ENCODE measurements at regions not wholly inside any gene's neighbourhood (a gene's known extent, or its start where the extent isn't known, plus 50 kb on each side); places are given as distances from the start of the nearest gene placed in this dataset.

DNA sequence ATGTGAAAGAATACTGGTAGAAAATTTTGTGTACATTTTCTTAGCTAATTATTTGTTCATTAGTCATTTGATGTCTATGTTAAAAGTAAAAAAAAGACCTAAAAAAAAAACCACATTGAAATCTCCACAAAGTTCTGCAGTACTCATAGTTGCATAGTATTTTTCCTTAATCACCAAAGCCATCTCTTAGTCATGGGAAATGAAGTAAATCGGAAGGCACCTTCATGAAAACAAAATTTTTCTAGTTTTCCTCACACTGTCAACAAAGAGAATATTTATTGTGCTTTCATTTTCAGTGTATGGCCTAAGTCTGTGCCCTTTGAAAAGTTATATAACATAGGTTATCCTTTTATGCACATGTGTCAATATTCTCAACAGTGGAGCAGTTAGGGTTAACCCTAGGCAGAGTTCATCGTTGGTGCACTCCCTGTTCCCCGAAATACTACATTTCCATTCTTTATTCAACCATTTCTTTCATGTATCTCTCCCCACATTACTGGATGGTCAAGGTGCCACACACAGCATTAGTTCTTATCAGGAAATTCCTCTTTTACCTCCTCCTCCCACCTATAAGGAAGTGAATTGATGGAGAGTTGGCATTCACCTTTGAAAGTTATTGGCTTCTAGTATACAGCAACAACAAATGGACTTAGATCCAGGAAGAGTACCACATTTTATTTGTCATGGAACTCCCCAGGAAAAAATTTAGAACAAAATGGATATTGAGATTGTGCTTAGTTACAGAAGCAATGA, 93.1 kb downstream of the NUDT12 start:
- H3K27me3 ChIP-seq (replicated peaks): no peaks in the 10 kb centered on the region
- TF ChIP-seq, protein P1, sequence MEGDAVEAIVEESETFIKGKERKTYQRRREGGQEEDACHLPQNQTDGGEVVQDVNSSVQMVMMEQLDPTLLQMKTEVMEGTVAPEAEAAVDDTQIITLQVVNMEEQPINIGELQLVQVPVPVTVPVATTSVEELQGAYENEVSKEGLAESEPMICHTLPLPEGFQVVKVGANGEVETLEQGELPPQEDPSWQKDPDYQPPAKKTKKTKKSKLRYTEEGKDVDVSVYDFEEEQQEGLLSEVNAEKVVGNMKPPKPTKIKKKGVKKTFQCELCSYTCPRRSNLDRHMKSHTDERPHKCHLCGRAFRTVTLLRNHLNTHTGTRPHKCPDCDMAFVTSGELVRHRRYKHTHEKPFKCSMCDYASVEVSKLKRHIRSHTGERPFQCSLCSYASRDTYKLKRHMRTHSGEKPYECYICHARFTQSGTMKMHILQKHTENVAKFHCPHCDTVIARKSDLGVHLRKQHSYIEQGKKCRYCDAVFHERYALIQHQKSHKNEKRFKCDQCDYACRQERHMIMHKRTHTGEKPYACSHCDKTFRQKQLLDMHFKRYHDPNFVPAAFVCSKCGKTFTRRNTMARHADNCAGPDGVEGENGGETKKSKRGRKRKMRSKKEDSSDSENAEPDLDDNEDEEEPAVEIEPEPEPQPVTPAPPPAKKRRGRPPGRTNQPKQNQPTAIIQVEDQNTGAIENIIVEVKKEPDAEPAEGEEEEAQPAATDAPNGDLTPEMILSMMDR (IDR thresholded peaks at IDR 0.05; ENCODE audit: low read depth, low read length, missing control alignments): no peak
- no peak overlapping the region for H3K4me3 ChIP-seq (ENCODE audit: low read depth, low read length)
- in situ Hi-C loops (cut with HindIII; ENCODE audit: low pct_ligation_motif_present, low sequenced_read_pairs): no loop called here
- peak overlapping the region; percentile 28 for H3K27ac ChIP-seq
- DNase-seq: no peak
- H3K36me3 ChIP-seq (replicated peaks): no peaks in the 10 kb centered on the region

DNA sequence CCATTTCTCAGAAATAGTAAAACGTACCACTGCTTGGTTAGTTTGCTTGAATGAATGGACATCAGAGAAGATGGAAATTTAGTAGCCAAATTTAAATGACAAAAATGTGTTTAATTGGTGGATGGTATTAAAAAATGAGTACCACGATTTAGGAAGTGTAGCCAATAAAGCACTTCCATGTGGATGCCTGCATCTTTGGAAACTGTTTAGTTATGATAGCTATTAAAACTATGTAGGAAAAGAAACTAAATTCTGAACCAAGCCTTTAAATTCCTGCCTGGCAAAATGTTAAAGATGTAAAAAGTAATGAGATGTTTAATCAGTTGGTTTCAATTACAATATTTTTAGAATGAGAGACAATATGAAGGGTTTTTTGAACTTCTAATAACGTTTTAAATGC, 94.8 kb downstream of the NUDT12 start:
- Histone ChIP-seq H3K36me3 (replicated peaks) (no peaks in the 10 kb centered on the region), H3K27ac (no peak overlapping the region), H3K4me3 (ENCODE audit: low read depth, low read length) (no peak overlapping the region), H3K27me3 (replicated peaks) (no peaks in the 10 kb centered on the region)
- TF ChIP-seq, protein P1 (IDR thresholded peaks at IDR 0.05; ENCODE audit: low read depth, low read length, missing control alignments): no peak
- in situ Hi-C loops (cut with HindIII; ENCODE audit: low pct_ligation_motif_present, low sequenced_read_pairs): no loop called here
- DNase-seq: no peak

DNA sequence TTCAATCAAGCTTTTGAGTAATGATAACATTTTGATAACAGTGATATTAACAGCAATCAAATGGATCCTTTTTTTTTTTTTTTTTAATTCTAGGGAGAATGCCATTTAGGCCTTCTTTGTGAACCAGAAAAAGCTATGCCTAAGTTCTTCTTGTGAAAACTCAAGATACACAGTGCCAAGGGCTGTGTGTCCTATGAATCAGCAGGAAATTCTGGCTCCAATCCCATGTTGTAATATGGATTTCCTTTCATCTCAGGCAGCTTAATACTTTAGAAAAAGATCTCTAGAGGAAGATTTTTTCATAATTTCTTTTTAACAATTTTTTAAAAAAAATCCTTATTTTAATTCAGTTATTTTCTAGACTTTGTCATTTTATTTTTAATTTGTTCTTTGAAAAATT, 96.1 kb downstream of the NUDT12 start:
- DNase-seq: peak; percentile 43

DNA sequence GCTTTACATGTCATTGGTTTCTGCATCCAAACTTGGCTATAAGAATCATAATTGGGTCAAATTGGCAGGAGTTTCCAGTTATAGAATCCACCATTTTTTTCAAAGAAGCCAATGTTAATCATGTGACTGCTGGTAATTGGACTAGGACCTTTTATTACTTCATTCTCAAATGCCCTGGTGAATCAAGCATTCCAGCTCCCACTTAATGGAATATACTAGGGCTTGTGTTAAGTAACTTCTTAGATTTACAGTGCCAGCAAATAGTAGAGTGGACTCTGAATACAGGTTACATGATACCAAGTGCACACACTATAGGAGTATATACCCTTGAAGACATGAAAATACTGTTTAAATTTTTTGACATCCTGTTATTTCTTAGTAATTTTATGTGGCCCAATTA, 96.7 kb downstream of the NUDT12 start:
- Histone ChIP-seq H3K27ac (no peak overlapping the region), H3K4me3 (ENCODE audit: low read depth, low read length) (no peak overlapping the region), H3K27me3 (replicated peaks) (no peaks in the 10 kb centered on the region), H3K36me3 (replicated peaks) (no peaks in the 10 kb centered on the region)
- in situ Hi-C loops (cut with HindIII; ENCODE audit: low pct_ligation_motif_present, low sequenced_read_pairs): no loop called here
- TF ChIP-seq, protein P1 (IDR thresholded peaks at IDR 0.05; ENCODE audit: low read depth, low read length, missing control alignments): no peak
- no peak for DNase-seq

More for the DNA sequence above, 96.1 kb downstream of the NUDT12 start:
- in situ Hi-C loops (cut with HindIII; ENCODE audit: low pct_ligation_motif_present, low sequenced_read_pairs): no loop called here
- Histone ChIP-seq H3K4me3 (ENCODE audit: low read depth, low read length) (no peak overlapping the region), H3K36me3 (replicated peaks) (no peaks in the 10 kb centered on the region), H3K27ac (no peak overlapping the region), H3K27me3 (replicated peaks) (no peaks in the 10 kb centered on the region)
- TF ChIP-seq, protein P1 (IDR thresholded peaks at IDR 0.05; ENCODE audit: low read depth, low read length, missing control alignments): no peak

DNA sequence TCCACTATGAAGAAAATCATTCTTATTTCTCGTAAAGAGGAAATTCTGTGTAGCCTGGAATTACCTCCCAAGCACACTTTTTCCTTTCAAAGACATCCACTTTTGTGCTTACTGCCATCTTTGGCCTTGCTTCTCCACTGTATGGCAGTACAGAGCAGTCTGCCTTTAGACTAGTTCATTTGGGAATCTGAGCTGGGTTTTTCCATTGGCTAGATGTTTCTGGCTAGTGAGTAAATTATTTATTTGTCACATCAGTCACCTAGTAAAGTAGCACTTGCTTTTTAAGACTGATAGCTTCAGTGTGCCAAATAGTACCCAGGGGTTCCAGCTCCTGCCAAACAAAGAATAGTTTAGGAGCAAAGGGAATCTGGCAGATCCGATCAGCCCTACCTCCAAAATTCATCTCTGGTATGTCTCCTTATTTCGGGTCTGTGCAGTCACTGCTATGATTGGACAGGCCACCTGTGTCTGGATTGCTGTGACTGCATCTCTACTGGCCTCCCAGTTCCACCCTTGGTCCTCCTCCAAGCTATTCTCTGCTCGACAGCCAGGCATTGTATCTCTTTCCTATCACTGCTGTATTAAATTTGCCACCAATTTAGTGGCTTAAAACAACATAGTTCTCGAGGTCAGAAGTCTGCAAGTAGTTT, 97.6 kb downstream of the NUDT12 start:
- TF ChIP-seq, protein P1 (IDR thresholded peaks at IDR 0.05; ENCODE audit: low read depth, low read length, missing control alignments): peak; percentile 44
- H3K27ac ChIP-seq: no peak overlapping the region
- no peaks in the 10 kb centered on the region for H3K36me3 ChIP-seq (replicated peaks)
- H3K27me3 ChIP-seq (replicated peaks): no peaks in the 10 kb centered on the region
- in situ Hi-C loops (cut with HindIII; ENCODE audit: low pct_ligation_motif_present, low sequenced_read_pairs): no loop called here
- no peak for DNase-seq
- H3K4me3 ChIP-seq (ENCODE audit: low read depth, low read length): no peak overlapping the region

Measured in brain microvascular endothelial cell (primary cell).